ENCODE measurements at regions not wholly inside any gene's neighbourhood (a gene's known extent, or its start where the extent isn't known, plus 50 kb on each side); places are given as distances from the start of the nearest gene placed in this dataset.

GRCh38 chr2:220134756-220135534, 507.5 kb downstream of the SLC4A3 start:
- Histone ChIP-seq H3K9me3 (ENCODE audit: low read depth, low read length) (peaks cover 5% of the 10 kb centered on the region), H3K4me1 (ENCODE audit: insufficient read depth, low read length) (no peaks in the 10 kb centered on the region), H3K36me3 (ENCODE audit: insufficient read depth, low read length) (no peaks in the 10 kb centered on the region), H3K27me3 (ENCODE audit: insufficient read depth, low read length) (no peaks in the 10 kb centered on the region), H2AFZ (ENCODE audit: low read length) (no peak overlapping the region), H3K4me2 (ENCODE audit: insufficient read depth, low read length) (no peak overlapping the region), H3K79me2 (ENCODE audit: insufficient read depth, low read length) (no peaks in the 10 kb centered on the region), H3K27ac (ENCODE audit: low read depth, low read length) (no peak overlapping the region), H3K4me3 (ENCODE audit: insufficient read depth, low read length) (no peak overlapping the region), H4K20me1 (ENCODE audit: insufficient read depth, low read length) (no peaks in the 10 kb centered on the region)
- no peak for TF ChIP-seq CTCF (IDR thresholded peaks at IDR 0.05; ENCODE audit: extremely low read depth, low read depth, low read length)
- peak; percentile 39 for DNase-seq (ENCODE audit: insufficient read length, low spot score, missing footprints)

GRCh38 chr2:220143336-220143735, 515.9 kb downstream of the SLC4A3 start:
- TF ChIP-seq CTCF (IDR thresholded peaks at IDR 0.05; ENCODE audit: extremely low read depth, low read depth, low read length): no peak
- no peaks in the 10 kb centered on the region for H4K20me1 ChIP-seq (ENCODE audit: insufficient read depth, low read length)
- DNase-seq (ENCODE audit: insufficient read length, low spot score, missing footprints): no peak
- no peak overlapping the region for H3K4me2 ChIP-seq (ENCODE audit: insufficient read depth, low read length)
- H3K4me3 ChIP-seq (ENCODE audit: insufficient read depth, low read length): no peak overlapping the region
- H3K27me3 ChIP-seq (ENCODE audit: insufficient read depth, low read length): no peaks in the 10 kb centered on the region
- H3K36me3 ChIP-seq (ENCODE audit: insufficient read depth, low read length): no peaks in the 10 kb centered on the region
- no peak overlapping the region for H2AFZ ChIP-seq (ENCODE audit: low read length)
- H3K9me3 ChIP-seq (ENCODE audit: low read depth, low read length): no peaks in the 10 kb centered on the region
- peaks cover 23% of the 10 kb centered on the region for H3K4me1 ChIP-seq (ENCODE audit: insufficient read depth, low read length)
- no peak overlapping the region for H3K27ac ChIP-seq (ENCODE audit: low read depth, low read length)
- H3K79me2 ChIP-seq (ENCODE audit: insufficient read depth, low read length): no peaks in the 10 kb centered on the region

GRCh38 chr2:220144411-220144810, 517.0 kb downstream of the SLC4A3 start:
- no peaks in the 10 kb centered on the region for H3K79me2 ChIP-seq (ENCODE audit: insufficient read depth, low read length)
- H3K4me3 ChIP-seq (ENCODE audit: insufficient read depth, low read length): no peak overlapping the region
- H3K27ac ChIP-seq (ENCODE audit: low read depth, low read length): peak overlapping the region; percentile 24
- TF ChIP-seq CTCF (IDR thresholded peaks at IDR 0.05; ENCODE audit: extremely low read depth, low read depth, low read length): no peak
- no peaks in the 10 kb centered on the region for H3K36me3 ChIP-seq (ENCODE audit: insufficient read depth, low read length)
- H3K27me3 ChIP-seq (ENCODE audit: insufficient read depth, low read length): no peaks in the 10 kb centered on the region
- no peaks in the 10 kb centered on the region for H4K20me1 ChIP-seq (ENCODE audit: insufficient read depth, low read length)
- peaks cover 23% of the 10 kb centered on the region for H3K4me1 ChIP-seq (ENCODE audit: insufficient read depth, low read length)
- no peaks in the 10 kb centered on the region for H3K9me3 ChIP-seq (ENCODE audit: low read depth, low read length)
- H2AFZ ChIP-seq (ENCODE audit: low read length): peak overlapping the region; percentile 12
- peak overlapping the region; percentile 5 for H3K4me2 ChIP-seq (ENCODE audit: insufficient read depth, low read length)
- DNase-seq (ENCODE audit: insufficient read length, low spot score, missing footprints): no peak

- DNase-seq (ENCODE audit: insufficient read length, low spot score, missing footprints): peak; percentile 76
- peak overlapping the region; percentile 14 for H3K4me2 ChIP-seq (ENCODE audit: insufficient read depth, low read length)
Measured at GRCh38 chr2:220147161-220148038, 520.0 kb downstream of the SLC4A3 start.

More at GRCh38 chr2:220147161-220148038, 520.0 kb downstream of the SLC4A3 start:
- Histone ChIP-seq H2AFZ (ENCODE audit: low read length) (no peak overlapping the region), H3K27me3 (ENCODE audit: insufficient read depth, low read length) (no peaks in the 10 kb centered on the region), H4K20me1 (ENCODE audit: insufficient read depth, low read length) (no peaks in the 10 kb centered on the region), H3K4me3 (ENCODE audit: insufficient read depth, low read length) (no peak overlapping the region), H3K79me2 (ENCODE audit: insufficient read depth, low read length) (no peaks in the 10 kb centered on the region), H3K36me3 (ENCODE audit: insufficient read depth, low read length) (no peaks in the 10 kb centered on the region), H3K4me1 (ENCODE audit: insufficient read depth, low read length) (peaks cover 23% of the 10 kb centered on the region), H3K27ac (ENCODE audit: low read depth, low read length) (no peak overlapping the region), H3K9me3 (ENCODE audit: low read depth, low read length) (no peaks in the 10 kb centered on the region)
- no peak for TF ChIP-seq CTCF (IDR thresholded peaks at IDR 0.05; ENCODE audit: extremely low read depth, low read depth, low read length)
